B cell (primary cell): ENCODE measurements at regions not wholly inside any gene's neighbourhood (a gene's known extent, or its start where the extent isn't known, plus 50 kb on each side); places are given as distances from the start of the nearest gene placed in this dataset.
"Not testable (repeated sequence)": the region's sequence is repeated elsewhere in the genome, so short reads cannot be mapped to it uniquely, and the experiment has no call there.

Source experiments
- ATAC-seq: fragments of 200-7000 bp; cut with Tn5 transposase; one replicate; pipeline ENCODE4 v1.10.0; 2021; ENCODE audit warnings: low read depth, mild to moderate bottlenecking, moderate number of reproducible peaks, moderate library complexity
- CTCF ChIA-PET: fragments of 350-600 bp; sonication (Branson Sonifier 250); formaldehyde crosslinking; loops from one replicate; lab custom pipeline; 2021; ENCODE audit warnings: antibody characterized with exemption, inconsistent platforms; lab: Charles Lee
- POLR2A ChIA-PET: fragments of 350-600 bp; sonication (Branson Sonifier 250); formaldehyde crosslinking; loops from one replicate; lab custom pipeline; 2021; ENCODE audit warnings: antibody characterized with exemption; lab: Charles Lee
- DNase-seq: peaks from one replicate; pipeline ENCODE4 v3.0.0; 2013
- H2AFZ ChIP-seq: 2 replicates; pipeline ENCODE4 v1.6.1; 2012; ENCODE audit warnings: mild to moderate bottlenecking, low read depth, low read length; ENCODE audit not compliant: insufficient read depth, poor library complexity, severe bottlenecking
- H3K27ac ChIP-seq, 2 donors: 1 replicate in 1 of 2; 2 replicates in 1 of 2; pipeline ENCODE4 v1.5.1; 2012 to 2013; ENCODE audit warnings: low read length in 2 of 2, mild to moderate bottlenecking in 2 of 2, moderate library complexity in 1 of 2
- H3K27me3 ChIP-seq, 4 experiments: fragments of 200-600 bp in 1 of 4; sonication (generic) in 1 of 4; replicated peaks in 1 of 4; 1 replicate in 2 of 4; 2 replicates in 2 of 4; pipeline versions ENCODE4 v1.6.1 to v1.7.0; 2013 to 2016; ENCODE audit warnings: low read length in 3 of 4, mild to moderate bottlenecking in 2 of 4, mixed read lengths in 1 of 4, moderate library complexity in 1 of 4; ENCODE audit not compliant: insufficient read depth in 4 of 4, control insufficient read depth in 3 of 4; ENCODE audit errors: control extremely low read depth in 1 of 4
- H3K36me3 ChIP-seq, 2 experiments: replicated peaks in 1 of 2; 1 replicate in 1 of 2; 2 replicates in 1 of 2; pipeline versions ENCODE4 v1.6.1 to v1.7.1; 2013; ENCODE audit warnings: low read length in 1 of 2; ENCODE audit not compliant: insufficient read depth in 2 of 2, control insufficient read depth in 1 of 2; ENCODE audit errors: control extremely low read depth in 1 of 2, extremely low read depth in 1 of 2
- H3K4me1 ChIP-seq, 2 donors: fragments of 200-600 bp in 1 of 2; sonication (generic) in 1 of 2; 1 replicate in 1 of 2; 2 replicates in 1 of 2; pipeline versions ENCODE4 v1.5.1 to v1.6.1; 2013 to 2017; ENCODE audit warnings: low read length in 2 of 2; ENCODE audit not compliant: control insufficient read depth in 2 of 2, insufficient read depth in 2 of 2
- H3K4me2 ChIP-seq: replicated peaks from 2 replicates; pipeline ENCODE3; 2012; ENCODE audit warnings: mild to moderate bottlenecking, low read depth, low read length; ENCODE audit not compliant: poor library complexity, severe bottlenecking
- H3K4me3 ChIP-seq, 5 experiments: fragments of 200-600 bp in 1 of 5; sonication (generic) in 1 of 5; 1 replicate in 3 of 5; 2 replicates in 2 of 5; pipeline versions ENCODE4 v1.5.1 to v1.7.0; 2011 to 2016; ENCODE audit warnings: low read length in 4 of 5, mild to moderate bottlenecking in 4 of 5, low read depth in 2 of 5, control low read depth in 1 of 5, moderate library complexity in 1 of 5; ENCODE audit not compliant: insufficient read depth in 1 of 5; ENCODE audit errors: control extremely low read depth in 1 of 5, extremely low read depth in 1 of 5
- H3K79me2 ChIP-seq: fragments of 200-600 bp; sonication (generic); one replicate; pipeline ENCODE4 v1.6.0; 2016; ENCODE audit warnings: low read length; ENCODE audit not compliant: control insufficient read depth, insufficient read depth
- H3K9ac ChIP-seq: fragments of 200-600 bp; sonication (generic); 2 replicates; pipeline ENCODE4 v1.6.1; 2017; ENCODE audit warnings: mild to moderate bottlenecking, low read length, moderate library complexity
- H3K9me3 ChIP-seq, 3 donors: one replicate each; pipeline versions ENCODE4 v1.6.1 to v1.7.1; 2013; ENCODE audit warnings: low read length in 2 of 3; ENCODE audit not compliant: control insufficient read depth in 2 of 3, insufficient read depth in 1 of 3; ENCODE audit errors: control extremely low read depth in 1 of 3
- H4K20me1 ChIP-seq: 2 replicates; pipeline ENCODE4 v1.6.0; 2012; ENCODE audit warnings: mild to moderate bottlenecking, low read length; ENCODE audit not compliant: insufficient read depth, control insufficient read depth, poor library complexity, severe bottlenecking
- H3K27ac Mint-ChIP-seq: one replicate; pipeline ENCODE4 v1.8.0; 2021; ENCODE audit warnings: mixed read lengths
- H3K27me3 Mint-ChIP-seq: one replicate; pipeline ENCODE4 v1.8.0; 2021; ENCODE audit warnings: mixed read lengths
- H3K4me1 Mint-ChIP-seq: one replicate; pipeline ENCODE4 v1.8.0; 2021; ENCODE audit warnings: mixed read lengths
- H3K4me3 Mint-ChIP-seq: one replicate; pipeline ENCODE4 v1.8.0; 2021; ENCODE audit warnings: mixed read lengths
- H3K9me3 Mint-ChIP-seq: one replicate; pipeline ENCODE4 v1.8.0; 2022; ENCODE audit warnings: mixed read lengths; ENCODE audit not compliant: insufficient read depth
- WGBS: methylation state at CpG from one replicate; pipeline ENCODE4 v1.1.5; 2013; ENCODE audit warnings: missing lambda C conversion rate; ENCODE audit not compliant: insufficient coverage; 5-methylcytosine and 5-hydroxymethylcytosine counted together
- intact Hi-C: fragments of 100-400 bp; cut with micrococcal nuclease; formaldehyde crosslinking; loops from one replicate; pipeline ENCODE4 v1.10.0; 2022

GRCh38 chr21:7787427-7788078 is 2733.8 kb upstream of the TPTE start:
- WGBS: no CpG with 5 or more reads among the region's 5 CpGs
- H3K79me2 ChIP-seq, DNase-seq, H3K27ac Mint-ChIP-seq, POLR2A ChIA-PET, H2AFZ ChIP-seq, H3K4me3 ChIP-seq, H4K20me1 ChIP-seq, H3K9ac ChIP-seq, ATAC-seq, H3K36me3 ChIP-seq, CTCF ChIA-PET, H3K27ac ChIP-seq, H3K4me1 Mint-ChIP-seq, H3K9me3 ChIP-seq, H3K4me1 ChIP-seq, intact Hi-C loops, H3K4me3 Mint-ChIP-seq, H3K4me2 ChIP-seq, H3K27me3 ChIP-seq, H3K27me3 Mint-ChIP-seq, H3K9me3 Mint-ChIP-seq: not testable (repeated sequence)

DNA sequence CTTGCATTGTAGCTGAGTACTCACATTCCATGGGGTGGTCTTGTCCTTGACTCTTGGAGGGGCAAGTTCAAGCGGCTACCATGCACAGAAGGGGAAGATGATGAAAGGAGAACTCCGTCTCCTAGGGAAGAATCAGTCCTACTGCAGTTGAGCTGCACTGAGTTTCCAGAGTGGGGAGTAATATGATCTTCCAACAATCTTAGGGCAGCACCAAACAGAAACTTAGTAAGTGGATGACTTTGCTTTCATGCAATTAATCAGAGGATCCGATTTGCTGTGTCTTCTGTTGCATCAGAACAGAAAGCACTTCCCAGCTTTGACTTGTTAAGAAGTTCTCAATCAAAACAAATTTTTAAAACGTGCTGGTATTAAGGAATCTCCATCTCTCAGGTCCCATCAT is 2727.6 kb upstream of the TPTE start:
- POLR2A ChIA-PET, DNase-seq, H3K4me3 ChIP-seq, H3K4me2 ChIP-seq, H3K79me2 ChIP-seq, H3K9me3 ChIP-seq, H3K9me3 Mint-ChIP-seq, ATAC-seq, H3K27me3 ChIP-seq, H2AFZ ChIP-seq, H3K4me3 Mint-ChIP-seq, H3K27ac ChIP-seq, H3K4me1 ChIP-seq, H3K4me1 Mint-ChIP-seq, H4K20me1 ChIP-seq, CTCF ChIA-PET, H3K9ac ChIP-seq, H3K36me3 ChIP-seq, H3K27me3 Mint-ChIP-seq, intact Hi-C loops, H3K27ac Mint-ChIP-seq: not testable (repeated sequence)
- no CpG with 5 or more reads among the region's 4 CpGs for WGBS

DNA sequence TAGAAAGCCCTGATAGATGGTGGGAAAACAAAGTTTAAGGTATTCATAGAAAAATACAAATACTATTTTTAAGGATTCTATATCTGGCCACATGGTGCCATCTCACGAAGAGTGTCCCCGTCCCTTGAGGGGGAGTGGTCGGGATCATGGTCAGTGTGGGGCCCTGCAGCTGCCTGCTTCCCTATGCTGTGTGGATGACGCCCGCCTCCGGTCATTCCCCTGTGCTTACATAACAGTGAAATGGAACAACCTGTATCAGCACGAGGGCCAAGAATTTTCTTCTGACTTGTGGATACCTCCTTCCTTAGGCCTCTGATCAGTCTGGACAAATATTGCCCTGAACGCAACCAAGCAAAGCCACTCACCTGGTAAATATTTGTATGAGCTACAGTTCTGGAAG is 2724.1 kb upstream of the TPTE start:
- POLR2A ChIA-PET, H3K27ac ChIP-seq, H3K9me3 Mint-ChIP-seq: not testable (repeated sequence)

GRCh38 chr21:7798446-7798845 is 2722.9 kb upstream of the TPTE start:
- H4K20me1 ChIP-seq, intact Hi-C loops, POLR2A ChIA-PET: not testable (repeated sequence)

More for the DNA sequence above, 2724.1 kb upstream of the TPTE start:
- H3K4me1 Mint-ChIP-seq, DNase-seq, H3K27me3 ChIP-seq, intact Hi-C loops, H3K9me3 ChIP-seq, H3K4me2 ChIP-seq, H3K4me3 ChIP-seq, ATAC-seq, H3K4me3 Mint-ChIP-seq, H3K36me3 ChIP-seq, H3K9ac ChIP-seq, H3K27me3 Mint-ChIP-seq, H2AFZ ChIP-seq, H3K79me2 ChIP-seq, H3K4me1 ChIP-seq, H3K27ac Mint-ChIP-seq, CTCF ChIA-PET, H4K20me1 ChIP-seq: not testable (repeated sequence)
- no CpG with 5 or more reads among the region's 8 CpGs for WGBS

More at GRCh38 chr21:7798446-7798845, 2722.9 kb upstream of the TPTE start:
- H3K27ac Mint-ChIP-seq, H3K4me1 Mint-ChIP-seq, H3K36me3 ChIP-seq, H3K9me3 ChIP-seq, CTCF ChIA-PET, H3K4me3 ChIP-seq, H2AFZ ChIP-seq, H3K4me2 ChIP-seq, H3K9me3 Mint-ChIP-seq, H3K27me3 Mint-ChIP-seq, H3K27ac ChIP-seq, H3K9ac ChIP-seq, H3K27me3 ChIP-seq, H3K79me2 ChIP-seq, H3K4me1 ChIP-seq, H3K4me3 Mint-ChIP-seq, ATAC-seq, DNase-seq: not testable (repeated sequence)
- WGBS: no CpG with 5 or more reads among the region's 6 CpGs
